GM21367 (cell line): ENCODE measurements at regions not wholly inside any gene's neighbourhood (a gene's known extent, or its start where the extent isn't known, plus 50 kb on each side); places are given as distances from the start of the nearest gene placed in this dataset.

Experiments
- ATAC-seq: cut with Tn5 transposase; IDR thresholded peaks from one replicate; pipeline ENCODE4 v1.9.1; 2021; ENCODE audit not compliant: unreplicated experiment

GRCh38 chr3:459311-459670, 262.7 kb downstream of the CHL1 start:
- no peak for ATAC-seq

GRCh38 chr3:461006-461405, 264.4 kb downstream of the CHL1 start:
- no peak for ATAC-seq

- no peak for ATAC-seq
Observed at GRCh38 chr3:462851-463250, 266.3 kb downstream of the CHL1 start.

- ATAC-seq, result peak; percentile 99
Observed at GRCh38 chr3:463252-464192, 267.0 kb downstream of the CHL1 start.

- peak; percentile 24 for ATAC-seq
Observed at GRCh38 chr3:464255-464654, 267.7 kb downstream of the CHL1 start.

- ATAC-seq, result peak; percentile 30
Observed at GRCh38 chr3:468172-468571, 271.6 kb downstream of the CHL1 start.

GRCh38 chr3:473033-473800, 276.7 kb downstream of the CHL1 start:
- ATAC-seq, result no peak

GRCh38 chr3:474828-475227, 278.3 kb downstream of the CHL1 start:
- no peak for ATAC-seq

- peak; percentile 73 for ATAC-seq
Observed at GRCh38 chr3:480070-480469, 283.5 kb downstream of the CHL1 start.

GRCh38 chr3:481111-481510, 284.5 kb downstream of the CHL1 start:
- ATAC-seq, result no peak

- peak; percentile 64 for ATAC-seq
Observed at GRCh38 chr3:481680-482079, 285.1 kb downstream of the CHL1 start.

GRCh38 chr3:482479-482878, 285.9 kb downstream of the CHL1 start:
- ATAC-seq, result no peak

- ATAC-seq, result no peak
Observed at GRCh38 chr3:484341-484740, 287.8 kb downstream of the CHL1 start.

GRCh38 chr3:487614-488013, 291.1 kb downstream of the CHL1 start:
- ATAC-seq, result no peak

- ATAC-seq, result peak; percentile 54
Observed at GRCh38 chr3:492586-493316, 296.2 kb downstream of the CHL1 start.

GRCh38 chr3:494190-494589, 297.6 kb downstream of the CHL1 start:
- ATAC-seq, result no peak

GRCh38 chr3:498487-498886, 301.9 kb downstream of the CHL1 start:
- no peak for ATAC-seq

GRCh38 chr3:499001-499761, 302.6 kb downstream of the CHL1 start:
- ATAC-seq, result no peak

GRCh38 chr3:502486-502885, 305.9 kb downstream of the CHL1 start:
- no peak for ATAC-seq

- ATAC-seq, result no peak
Observed at GRCh38 chr3:513301-513700, 316.7 kb downstream of the CHL1 start.

GRCh38 chr3:514192-514591, 317.6 kb downstream of the CHL1 start:
- no peak for ATAC-seq
